Right lobe of liver (tissue), 4 donors: ENCODE measurements at regions not wholly inside any gene's neighbourhood (a gene's known extent, or its start where the extent isn't known, plus 50 kb on each side); places are given as distances from the start of the nearest gene placed in this dataset.

Experiments used
- POLR2A ChIP-seq: fragments of 450-650 bp; IDR thresholded peaks from one replicate; pipeline ENCODE4 v1.6.1; 2017; ENCODE audit warnings: antibody characterized with exemption, mild to moderate bottlenecking
- TF ChIP-seq, protein P1 (sequence below), 4 donors: fragments of 200-600 bp in 3 of 4; fragments of 450-650 bp in 1 of 4; IDR thresholded peaks; one replicate each; pipeline versions ENCODE4 v1.5.1 to v1.8.0; 2016 to 2022; ENCODE audit warnings: antibody characterized with exemption in 4 of 4, mild to moderate bottlenecking in 2 of 4
- donor health status: DM: no; HTN: no; CAD: no.
- donor health status: DM: no; HTN: no; CAD: no.
- donor health status: DM: no; HTN: yes; CAD: no.

GRCh38 chr17:5783269-5783668 is 199.0 kb upstream of the NLRP1 start:
- TF ChIP-seq, protein P1, sequence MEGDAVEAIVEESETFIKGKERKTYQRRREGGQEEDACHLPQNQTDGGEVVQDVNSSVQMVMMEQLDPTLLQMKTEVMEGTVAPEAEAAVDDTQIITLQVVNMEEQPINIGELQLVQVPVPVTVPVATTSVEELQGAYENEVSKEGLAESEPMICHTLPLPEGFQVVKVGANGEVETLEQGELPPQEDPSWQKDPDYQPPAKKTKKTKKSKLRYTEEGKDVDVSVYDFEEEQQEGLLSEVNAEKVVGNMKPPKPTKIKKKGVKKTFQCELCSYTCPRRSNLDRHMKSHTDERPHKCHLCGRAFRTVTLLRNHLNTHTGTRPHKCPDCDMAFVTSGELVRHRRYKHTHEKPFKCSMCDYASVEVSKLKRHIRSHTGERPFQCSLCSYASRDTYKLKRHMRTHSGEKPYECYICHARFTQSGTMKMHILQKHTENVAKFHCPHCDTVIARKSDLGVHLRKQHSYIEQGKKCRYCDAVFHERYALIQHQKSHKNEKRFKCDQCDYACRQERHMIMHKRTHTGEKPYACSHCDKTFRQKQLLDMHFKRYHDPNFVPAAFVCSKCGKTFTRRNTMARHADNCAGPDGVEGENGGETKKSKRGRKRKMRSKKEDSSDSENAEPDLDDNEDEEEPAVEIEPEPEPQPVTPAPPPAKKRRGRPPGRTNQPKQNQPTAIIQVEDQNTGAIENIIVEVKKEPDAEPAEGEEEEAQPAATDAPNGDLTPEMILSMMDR (IDR thresholded peaks at IDR 0.05), result no peak
- no peak for TF ChIP-seq POLR2A
